GM18511 (cell line): ENCODE measurements at regions not wholly inside any gene's neighbourhood (a gene's known extent, or its start where the extent isn't known, plus 50 kb on each side); places are given as distances from the start of the nearest gene placed in this dataset.
"Not testable (repeated sequence)": the region's sequence is repeated elsewhere in the genome, so short reads cannot be mapped to it uniquely, and the experiment has no call there.

Source experiments
- ATAC-seq: cut with Tn5 transposase; IDR thresholded peaks from one replicate; pipeline ENCODE4 v1.9.1; 2021; ENCODE audit warnings: mild to moderate bottlenecking, moderate library complexity; ENCODE audit not compliant: unreplicated experiment

GRCh38 chr5:8528106-8528505 lies 659.2 kb downstream of the MTRR start:
- no peak for ATAC-seq

DNA sequence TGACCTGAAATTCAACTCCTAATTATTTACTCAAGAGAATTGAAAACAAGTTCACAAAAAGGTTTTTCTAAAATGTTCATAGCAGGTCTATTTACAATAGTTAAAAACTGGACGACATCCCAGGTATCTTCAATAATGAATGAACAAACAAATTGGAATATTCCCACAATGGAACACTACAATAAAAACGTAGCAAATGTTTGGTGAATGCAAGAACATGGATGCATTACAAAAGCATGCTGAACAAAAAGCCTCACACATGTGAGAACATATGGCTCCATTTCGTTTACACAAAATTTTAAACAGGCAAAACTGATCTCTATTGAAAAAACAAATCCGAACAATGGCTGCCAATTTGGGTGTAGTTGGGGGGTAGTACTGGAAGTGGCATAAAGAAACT lies 669.9 kb downstream of the MTRR start:
- ATAC-seq, result no peak

GRCh38 chr5:8540317-8540716 lies 671.4 kb downstream of the MTRR start:
- ATAC-seq, result no peak

DNA sequence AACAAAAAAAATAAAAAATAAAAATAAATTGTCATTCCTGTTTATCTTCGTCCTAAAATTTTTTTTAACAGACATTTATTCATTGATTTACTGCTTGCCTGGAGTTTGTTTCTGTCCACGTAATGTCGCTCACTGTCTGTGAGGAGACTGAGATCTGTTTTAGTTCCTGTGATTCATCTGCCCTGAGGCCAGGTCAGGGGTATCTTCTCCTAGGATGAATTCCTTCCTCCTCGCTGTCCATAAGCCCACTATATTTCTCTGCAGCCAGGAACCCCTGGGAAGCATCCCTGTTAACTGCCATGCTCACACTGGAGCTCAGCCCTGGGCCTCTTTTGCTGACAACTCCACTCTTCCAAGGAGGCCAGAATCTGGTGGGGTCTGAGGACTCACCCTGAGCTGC lies 682.0 kb downstream of the MTRR start:
- no peak for ATAC-seq

GRCh38 chr5:8553364-8553763 lies 684.4 kb downstream of the MTRR start:
- ATAC-seq, result no peak

DNA sequence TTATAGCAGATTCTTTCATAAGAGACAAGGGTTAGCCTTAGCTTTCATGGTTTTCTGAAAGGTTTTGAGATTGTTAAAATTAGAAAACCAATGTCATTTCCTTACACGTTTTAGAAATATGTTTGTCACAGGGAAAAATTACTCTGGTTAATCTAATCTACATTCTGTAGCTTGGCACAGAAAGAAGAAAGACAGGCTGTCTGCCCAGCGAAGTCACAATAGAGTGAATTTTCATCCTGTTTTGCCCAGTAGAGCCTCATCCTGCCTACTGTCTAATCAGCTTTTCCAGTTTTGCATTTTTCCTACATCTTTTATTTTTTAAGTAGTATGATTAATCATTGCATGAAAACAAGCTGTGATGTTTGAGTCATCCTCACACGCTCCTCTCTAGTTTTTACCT lies 688.8 kb downstream of the MTRR start:
- no peak for ATAC-seq

DNA sequence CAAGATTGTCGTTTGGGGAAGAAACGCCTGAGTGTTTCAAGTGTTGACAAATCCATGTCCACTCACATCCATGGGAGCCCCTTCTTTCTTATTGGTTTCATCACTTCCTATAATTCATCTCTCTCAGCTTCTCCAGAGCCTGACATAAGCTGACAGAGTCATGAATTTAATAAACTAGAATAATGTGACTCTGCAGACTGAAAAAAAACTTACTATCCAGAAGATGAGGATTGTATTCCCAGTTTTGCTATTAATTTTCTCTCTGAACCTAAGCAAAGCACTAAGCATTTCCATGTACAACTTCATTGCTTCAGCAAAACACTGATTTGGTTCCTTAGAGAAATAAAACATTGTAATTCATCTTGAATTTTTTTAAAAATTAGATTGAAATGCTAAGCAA lies 691.8 kb downstream of the MTRR start:
- ATAC-seq, result no peak

GRCh38 chr5:8561224-8561840 lies 692.4 kb downstream of the MTRR start:
- no peak for ATAC-seq

GRCh38 chr5:8561854-8562253 lies 692.9 kb downstream of the MTRR start:
- ATAC-seq, result no peak

- not testable (repeated sequence) for ATAC-seq
Measured at GRCh38 chr5:8563540-8563939, 694.6 kb downstream of the MTRR start.

DNA sequence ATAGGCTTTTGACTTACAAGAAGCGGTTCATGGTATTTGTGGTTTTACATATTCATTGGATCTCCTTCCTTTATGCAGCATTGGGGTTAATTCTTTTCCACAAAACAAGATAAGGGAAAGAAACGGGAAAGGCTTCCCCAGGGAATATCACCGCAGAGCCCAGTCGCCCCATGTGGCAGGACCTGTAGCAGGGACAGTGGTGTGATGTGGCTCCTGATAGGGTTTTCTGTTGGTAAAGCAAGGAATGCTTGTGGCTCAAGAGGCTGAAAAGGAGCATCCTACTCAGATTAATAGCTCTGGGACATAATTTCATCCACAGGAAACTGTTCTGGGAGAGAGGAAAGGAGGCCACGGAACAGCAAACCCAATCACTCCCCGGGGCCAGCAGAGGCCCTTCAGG lies 699.9 kb downstream of the MTRR start:
- no peak for ATAC-seq

GRCh38 chr5:8570528-8570927 lies 701.6 kb downstream of the MTRR start:
- no peak for ATAC-seq

- no peak for ATAC-seq
Measured at GRCh38 chr5:8576178-8576577, 707.2 kb downstream of the MTRR start.

DNA sequence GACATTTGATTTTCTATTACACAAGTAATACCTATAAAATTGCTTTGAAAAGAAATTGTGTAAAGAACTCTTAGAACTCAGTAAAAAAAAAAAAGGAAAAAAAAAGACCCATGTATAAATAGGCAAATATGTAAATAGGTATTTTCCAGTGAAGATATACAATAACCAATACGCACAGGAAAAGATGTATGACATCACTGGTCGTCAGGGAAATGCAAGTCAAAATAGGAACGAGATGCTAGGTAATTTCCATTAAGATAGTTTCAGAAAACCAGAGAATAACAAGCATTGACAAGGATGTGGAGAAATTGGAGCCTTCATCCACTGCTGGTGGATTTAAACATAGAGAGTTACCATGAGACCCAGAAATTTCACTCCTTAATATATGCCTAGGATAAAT lies 708.8 kb downstream of the MTRR start:
- peak; percentile 81 for ATAC-seq

DNA sequence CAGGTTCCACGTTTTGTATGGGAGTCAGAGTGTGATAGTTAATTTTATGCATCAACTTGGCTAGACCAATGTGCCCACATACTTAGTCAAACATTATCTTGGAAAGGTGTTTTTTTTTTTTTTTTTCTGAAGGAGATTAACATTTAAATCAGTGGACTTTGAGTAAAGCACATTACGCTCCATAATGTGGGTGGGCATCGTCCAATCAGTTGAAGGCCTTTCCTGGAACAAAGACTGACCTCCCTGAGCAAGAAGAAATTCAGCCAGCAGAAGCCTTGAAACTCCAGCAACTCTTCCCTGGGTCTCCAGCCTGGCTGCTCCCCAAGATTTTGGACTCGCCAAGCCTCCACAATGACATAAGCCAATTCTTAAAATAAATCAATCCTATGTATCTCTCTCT lies 711.4 kb downstream of the MTRR start:
- ATAC-seq, result no peak

DNA sequence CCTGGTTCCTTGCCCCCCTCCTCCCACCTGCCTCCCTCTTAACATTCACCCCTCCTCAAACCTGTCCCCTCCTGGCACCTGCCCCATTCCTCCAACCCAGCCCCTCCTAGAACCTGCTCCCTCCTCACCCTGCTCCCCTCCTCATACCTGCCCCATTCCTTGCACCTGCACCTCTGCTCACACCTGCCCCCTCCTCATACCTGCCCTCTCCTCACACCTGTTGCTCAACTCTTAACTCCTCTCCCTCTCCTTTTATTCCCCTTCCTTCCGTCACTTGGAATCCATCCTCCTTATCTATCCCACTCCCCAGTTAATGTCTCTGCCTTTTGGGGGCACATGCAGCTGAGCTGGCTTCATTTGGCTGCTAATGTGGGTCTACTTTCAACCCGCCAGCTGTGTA lies 712.1 kb downstream of the MTRR start:
- no peak for ATAC-seq

DNA sequence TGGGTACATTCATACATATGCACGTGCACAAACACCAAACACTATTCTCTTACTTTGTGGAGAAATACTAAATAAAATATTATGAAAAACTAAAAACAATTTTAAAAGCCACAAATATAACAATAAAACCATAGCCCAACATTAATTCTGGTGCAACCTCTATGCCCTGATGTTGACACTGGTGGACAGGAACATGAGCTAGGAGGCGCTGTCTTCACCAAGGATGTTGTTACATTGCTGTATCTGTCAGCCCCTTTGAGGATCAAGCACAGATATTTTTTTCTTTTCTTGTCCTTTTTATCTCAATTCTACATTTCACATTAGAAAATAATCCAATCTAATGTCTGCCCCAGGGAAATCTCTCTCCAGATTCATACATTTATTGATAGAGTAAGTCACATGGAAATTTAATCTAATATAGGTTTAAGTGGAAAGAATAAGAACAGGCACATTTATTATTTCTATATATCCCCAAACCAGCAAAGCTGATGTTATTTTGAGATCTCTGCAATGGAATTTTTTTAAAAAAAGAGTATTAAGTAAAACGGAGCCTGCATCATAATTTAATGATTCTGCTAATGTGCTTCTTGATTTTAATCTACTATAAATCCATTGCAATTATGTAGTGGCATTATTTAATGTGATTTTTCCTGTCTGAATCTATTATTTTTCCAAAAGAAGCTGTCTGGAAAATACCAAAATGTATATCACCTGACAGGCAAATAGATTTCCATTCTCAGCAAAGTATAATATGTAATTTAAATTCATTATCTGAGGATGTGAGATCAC lies 716.5 kb downstream of the MTRR start:
- no peak for ATAC-seq

DNA sequence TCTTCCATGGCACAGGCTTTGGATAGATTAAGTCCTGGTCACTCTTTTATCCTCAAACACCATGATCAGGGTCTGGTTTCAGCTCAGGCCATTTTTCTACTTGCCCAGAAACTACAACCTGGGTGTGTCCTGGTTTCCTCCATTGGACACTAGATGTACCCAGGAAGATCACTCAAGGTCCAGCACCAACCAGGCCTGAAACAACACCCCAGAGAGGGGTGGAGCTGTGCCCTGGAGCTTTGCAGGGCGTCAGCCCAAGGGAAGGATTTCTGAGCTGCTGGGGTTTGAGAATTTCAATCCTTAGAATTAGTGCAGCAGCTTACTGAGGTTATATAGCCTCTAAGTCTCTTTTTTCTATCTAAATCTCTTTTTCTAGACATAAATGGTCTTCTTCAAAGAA lies 722.0 kb downstream of the MTRR start:
- ATAC-seq, result no peak

DNA sequence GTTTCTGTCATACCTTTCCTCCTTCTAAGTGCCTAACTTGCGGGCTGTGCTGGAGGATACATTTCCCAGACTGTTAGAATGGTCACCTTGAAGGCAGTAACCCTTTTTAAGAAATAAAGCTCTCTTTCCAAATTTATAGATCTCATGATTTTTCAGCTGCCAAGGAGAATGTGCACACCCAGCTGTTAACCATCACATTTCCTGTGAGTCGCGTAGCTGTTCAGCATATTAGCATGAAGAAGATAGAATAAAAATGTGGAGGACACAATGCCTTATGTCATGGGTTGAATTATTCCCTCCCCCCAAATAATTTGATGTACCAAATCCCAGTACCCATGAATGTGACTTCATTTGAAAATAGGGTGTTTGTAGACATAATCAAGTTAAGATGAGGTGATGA lies 729.4 kb downstream of the MTRR start:
- ATAC-seq, result no peak

DNA sequence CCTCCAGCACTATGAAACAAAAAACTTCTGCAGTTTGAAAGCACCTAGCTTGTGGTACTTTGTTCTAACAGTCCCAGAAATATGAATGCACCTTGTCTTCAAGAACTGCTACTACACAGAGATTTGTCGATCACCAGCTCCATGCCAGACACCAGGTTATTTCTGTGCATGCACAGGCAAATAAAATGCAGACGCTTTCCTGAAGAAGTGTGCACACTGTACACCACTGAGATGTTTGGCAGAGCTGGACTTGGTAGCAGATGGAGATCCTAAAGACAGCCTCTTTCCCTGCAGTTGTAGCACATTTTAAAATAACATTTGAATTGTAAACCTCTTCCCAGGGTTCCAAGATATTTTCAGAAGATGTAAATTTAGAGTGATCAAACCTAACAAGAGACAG lies 730.0 kb downstream of the MTRR start:
- no peak for ATAC-seq

DNA sequence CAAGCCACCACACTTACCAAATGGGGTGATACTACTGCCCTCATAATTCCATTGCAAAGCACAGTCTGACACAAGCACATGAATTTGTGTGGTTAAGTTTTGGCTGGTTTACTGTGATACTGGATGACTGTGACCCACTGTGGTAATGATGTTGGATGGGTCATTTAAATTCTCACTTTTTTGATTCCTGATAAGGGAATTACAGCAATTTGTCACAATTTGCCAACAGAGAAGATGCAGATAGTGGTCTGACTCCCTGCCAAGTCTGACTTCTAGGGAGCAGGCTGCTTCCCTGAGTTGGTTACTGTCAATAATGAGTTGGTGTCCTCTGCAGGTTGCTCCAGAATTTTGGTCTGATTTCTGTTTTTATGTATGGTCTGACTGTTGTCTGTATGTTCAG lies 731.9 kb downstream of the MTRR start:
- no peak for ATAC-seq

DNA sequence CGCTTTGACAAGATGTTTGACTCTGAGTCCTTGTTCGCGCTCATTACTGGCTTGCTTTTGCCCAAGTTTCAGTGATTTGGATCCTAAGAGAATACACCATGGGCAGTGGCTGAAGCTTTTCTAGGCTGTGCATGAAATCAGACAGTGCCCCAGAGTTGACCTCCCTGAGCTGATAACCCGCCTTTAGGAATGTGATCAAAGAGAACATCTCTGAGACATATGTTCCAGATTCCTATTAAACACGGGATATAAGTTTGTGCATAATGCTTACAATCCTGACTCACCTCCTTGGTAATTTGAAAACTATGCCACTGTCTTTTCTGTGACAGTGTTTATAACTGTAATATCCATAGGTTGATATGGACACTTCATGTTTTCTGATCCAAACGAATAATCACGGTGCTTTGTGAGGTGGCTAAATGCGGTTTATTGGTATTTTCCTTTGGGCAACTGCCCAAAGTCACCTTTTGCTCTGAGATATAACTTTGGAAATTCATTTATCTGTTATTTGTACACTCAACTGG lies 732.9 kb downstream of the MTRR start:
- no peak for ATAC-seq

GRCh38 chr5:8606231-8606630 lies 737.3 kb downstream of the MTRR start:
- ATAC-seq, result no peak
